GM19238 (cell line): ENCODE measurements at regions not wholly inside any gene's neighbourhood (a gene's known extent, or its start where the extent isn't known, plus 50 kb on each side); places are given as distances from the start of the nearest gene placed in this dataset.
"Not testable (repeated sequence)": the region's sequence is repeated elsewhere in the genome, so short reads cannot be mapped to it uniquely, and the experiment has no call there.

Experiments
- DNase-seq: peaks from one replicate; pipeline ENCODE4 v3.0.0; 2011; ENCODE audit warnings: low spot score; ENCODE audit not compliant: insufficient read length

GRCh38 chr2:137881711-137882110 is 82.6 kb upstream of the HNMT start:
- no peak for DNase-seq

- no peak for DNase-seq
Measured at GRCh38 chr2:137886083-137886831, 78.0 kb upstream of the HNMT start.

GRCh38 chr2:137888845-137889244 is 75.4 kb upstream of the HNMT start:
- DNase-seq: no peak

- DNase-seq: no peak
Measured at GRCh38 chr2:137892739-137893138, 71.5 kb upstream of the HNMT start.

GRCh38 chr2:137893145-137893544 is 71.1 kb upstream of the HNMT start:
- DNase-seq: no peak

- no peak for DNase-seq
Measured at GRCh38 chr2:137896467-137896866, 67.8 kb upstream of the HNMT start.

GRCh38 chr2:137897082-137897481 is 67.2 kb upstream of the HNMT start:
- DNase-seq: no peak

- no peak for DNase-seq
Measured at GRCh38 chr2:137900421-137901141, 63.7 kb upstream of the HNMT start.

- no peak for DNase-seq
Measured at GRCh38 chr2:137910641-137911040, 53.6 kb upstream of the HNMT start.

GRCh38 chr2:137912371-137912770 is 51.9 kb upstream of the HNMT start:
- no peak for DNase-seq

GRCh38 chr2:137913169-137913568 is 51.1 kb upstream of the HNMT start:
- DNase-seq: no peak

- DNase-seq: not testable (repeated sequence)
Measured at GRCh38 chr2:137913648-137914047, 50.6 kb upstream of the HNMT start.
